HepG2 (cell line): ENCODE measurements at regions not wholly inside any gene's neighbourhood (a gene's known extent, or its start where the extent isn't known, plus 50 kb on each side); places are given as distances from the start of the nearest gene placed in this dataset.

Experiments
- ATAC-seq: fragments of 200-7000 bp; cut with Tn5 transposase; 3 replicates; pipeline ENCODE4 v1.9.1; 2020; ENCODE audit warnings: mild to moderate bottlenecking, moderate library complexity
- BruUV-seq: library from RNA; stranded (reverse); fragments of 400-500 nt; replicated peaks from 2 replicates; lab custom pipeline; 2021; lab: Mats Ljungman, UMichigan
- CTCF ChIA-PET: fragments of 300-600 bp; formaldehyde crosslinking; extraction: SDS; loops from one replicate; lab custom pipeline; 2021; ENCODE audit warnings: low total read pairs, inconsistent platforms, low intra/inter-chr PET ratio; lab: Yijun Ruan, JAX
- POLR2A ChIA-PET: fragments of 350-600 bp; sonication (Branson Sonifier 250); formaldehyde crosslinking; loops from one replicate; lab custom pipeline; 2020; ENCODE audit warnings: antibody characterized with exemption, inconsistent platforms; lab: Yijun Ruan, JAX
- DNase-seq: peaks from one replicate; pipeline ENCODE4 v3.0.0-alpha.2; 2015; ENCODE audit warnings: low spot score
- FAIRE-seq: peaks from 3 replicates; lab custom pipeline; 2011; peaks lifted over from hg19 to GRCh38; lab: Jason Lieb, UNC
- H2AFZ ChIP-seq: one replicate; pipeline ENCODE4 v1.6.1; 2011; ENCODE audit warnings: low read length, inconsistent platforms
- H3K27ac ChIP-seq: fragments of 300-600 bp; 3 replicates; pipeline ENCODE4 v1.8.0; 2011; ENCODE audit warnings: mixed run types, mild to moderate bottlenecking, mixed read lengths, low read length, inconsistent platforms; ENCODE audit not compliant: insufficient read depth; ENCODE audit errors: extremely low read length
- H3K27me3 ChIP-seq, 2 experiments: fragments of 200-600 bp in 1 of 2; 2 replicates in 1 of 2; 3 replicates in 1 of 2; pipeline versions ENCODE4 v1.6.0 to v1.8.0; 2011; ENCODE audit warnings: low read length in 2 of 2, mild to moderate bottlenecking in 2 of 2, moderate library complexity in 2 of 2, inconsistent platforms in 1 of 2; ENCODE audit not compliant: insufficient read depth in 2 of 2, control insufficient read depth in 1 of 2
- H3K36me3 ChIP-seq, 2 experiments: fragments of 200-600 bp in 1 of 2; replicated peaks in 1 of 2; 2 replicates in 1 of 2; 3 replicates in 1 of 2; pipeline versions ENCODE4 v1.5.1 to v1.8.0; 2011; ENCODE audit warnings: low read length in 2 of 2, inconsistent platforms in 1 of 2; ENCODE audit not compliant: insufficient read depth in 2 of 2, control insufficient read depth in 1 of 2
- H3K4me1 ChIP-seq: 2 replicates; pipeline ENCODE4 v1.5.1; 2012; ENCODE audit warnings: low read length, inconsistent platforms; ENCODE audit not compliant: insufficient read depth
- H3K4me2 ChIP-seq: 2 replicates; pipeline ENCODE4 v1.6.0; 2011; ENCODE audit warnings: low read depth, low read length, inconsistent platforms
- H3K4me3 ChIP-seq, 3 experiments: fragments of 200-600 bp in 1 of 3; sonication (generic), shearing (Covaris generic) in 1 of 3; replicated peaks in 1 of 3; 2 replicates each; pipeline ENCODE4 v1.5.1; 2011 to 2016; ENCODE audit warnings: low read length in 3 of 3, inconsistent platforms in 2 of 3, low read depth in 2 of 3, mild to moderate bottlenecking in 2 of 3, control low read depth in 1 of 3, mixed read lengths in 1 of 3; ENCODE audit not compliant: insufficient read depth in 1 of 3
- H3K79me2 ChIP-seq: one replicate; pipeline ENCODE4 v1.6.1; 2011; ENCODE audit warnings: low read length, inconsistent platforms; ENCODE audit not compliant: insufficient read depth
- H3K9ac ChIP-seq: 2 replicates; pipeline ENCODE4 v1.6.0; 2011; ENCODE audit warnings: mild to moderate bottlenecking, low read depth, low read length, inconsistent platforms; ENCODE audit not compliant: insufficient read depth
- H3K9me3 ChIP-seq: 2 replicates; pipeline ENCODE4 v1.5.1; 2012; ENCODE audit warnings: mild to moderate bottlenecking, low read length
- H4K20me1 ChIP-seq: 2 replicates; pipeline ENCODE4 v1.6.0; 2011; ENCODE audit warnings: inconsistent platforms, mild to moderate bottlenecking, low read length, moderate library complexity; ENCODE audit not compliant: insufficient read depth
- BRCA1 ChIP-seq: sonication (generic); formaldehyde crosslinking; IDR thresholded peaks from 2 replicates; pipeline ENCODE4 v1.4.0; 2020; ENCODE audit warnings: missing genetic modification reagents
- HMGXB4 ChIP-seq, 2 experiments: sonication (generic) in 1 of 2; formaldehyde crosslinking in 1 of 2; IDR thresholded peaks; 2 replicates each; pipeline versions ENCODE4 v1.4.0 to v1.6.1; 2018 to 2020; ENCODE audit warnings: missing genetic modification reagents in 2 of 2, borderline replicate concordance in 1 of 2, low read depth in 1 of 2, mild to moderate bottlenecking in 1 of 2, missing biosample characterization in 1 of 2
- KLF9 ChIP-seq: IDR thresholded peaks from 2 replicates; pipeline ENCODE4 v1.6.1; 2016; ENCODE audit warnings: low read depth
- MTF2 ChIP-seq: sonication (generic); formaldehyde crosslinking; IDR thresholded peaks from 2 replicates; pipeline ENCODE4 v1.5.0; 2020; ENCODE audit warnings: missing genetic modification reagents, borderline replicate concordance
- NFATC3 ChIP-seq: sonication (generic); formaldehyde crosslinking; IDR thresholded peaks from 2 replicates; pipeline ENCODE4 v1.5.1; 2020; ENCODE audit warnings: mild to moderate bottlenecking, missing genetic modification reagents
- ZBTB7B ChIP-seq: sonication (generic); formaldehyde crosslinking; IDR thresholded peaks from 2 replicates; pipeline ENCODE4 v1.4.0; 2020; ENCODE audit warnings: missing genetic modification reagents
- ZNF253 ChIP-seq: sonication (generic); formaldehyde crosslinking; IDR thresholded peaks from 2 replicates; pipeline ENCODE4 v1.8.0; 2022; ENCODE audit warnings: mild to moderate bottlenecking, missing genetic modification reagents, borderline replicate concordance
- WGBS: methylation state at CpG from one replicate; pipeline ENCODE4 v1.1.6; 2017; ENCODE audit warnings: low lambda C conversion rate; 5-methylcytosine and 5-hydroxymethylcytosine counted together
- in situ Hi-C: cut with HindIII; loops from 2 replicates; pipeline ENCODE4 v1.10.0; 2017; ENCODE audit warnings: low pct_unique_long_range_greater_than_20kb; ENCODE audit not compliant: extremely low pct_ligation_motif_present
- intact Hi-C: fragments of 100-400 bp; cut with micrococcal nuclease; formaldehyde crosslinking; loops from one replicate; pipeline ENCODE4 v1.10.0; 2022; ENCODE audit not compliant: unreplicated experiment

- no peaks in the 10 kb centered on the region for H4K20me1 ChIP-seq
- no peak for TF ChIP-seq ZNF253 (CRISPR knock-in tag)
- no peak for TF ChIP-seq HMGXB4 (CRISPR knock-in tag; IDR thresholded peaks at IDR 0.05; ENCODE audit: borderline replicate concordance in 1 of 2, low read depth in 1 of 2)
- TF ChIP-seq KLF9 (CRISPR knock-in tag), result no peak
- no peak for TF ChIP-seq ZBTB7B (CRISPR knock-in tag)
- no peak for TF ChIP-seq NFATC3
- TF ChIP-seq MTF2 (CRISPR knock-in tag), result no peak
- TF ChIP-seq BRCA1, result no peak
- TF ChIP-seq, all 625 proteins: peak for 0
- no peaks in the 10 kb centered on the region for H3K4me1 ChIP-seq
- H3K27ac ChIP-seq, result no peak overlapping the region
- H3K4me3 ChIP-seq, result no peak overlapping the region
- in situ Hi-C loops (loop anchor here (10.0 kb wide), 1 partner anchor 315 kb away; no protein-coding TSS in a partner anchor), intact Hi-C loops (no loop called here)
- ChIA-PET POLR2A (no interaction called here), CTCF (no interaction called here)
- H3K36me3 ChIP-seq, result no peaks in the 10 kb centered on the region
- H3K79me2 ChIP-seq, result no peaks in the 10 kb centered on the region
- no TSS peak for BruUV-seq
- ATAC-seq, result no peak
- WGBS, result 23% methylated on average over 4 of the region's 4 CpGs
- H3K27me3 ChIP-seq, result peaks cover 0 to 39% of the 10 kb centered on the region in 2 experiments; a peak in 4 of 5 replicates
- H3K9ac ChIP-seq, result no peak overlapping the region
- H2AFZ ChIP-seq, result no peak overlapping the region
- no peak for DNase-seq
- no peak overlapping the region for H3K4me2 ChIP-seq
- no peak for FAIRE-seq
- H3K9me3 ChIP-seq, result no peaks in the 10 kb centered on the region
Measured at GRCh38 chr7:28309704-28310459, 102.4 kb upstream of the CREB5 start.
